ENCODE measurements at regions not wholly inside any gene's neighbourhood (a gene's known extent, or its start where the extent isn't known, plus 50 kb on each side); places are given as distances from the start of the nearest gene placed in this dataset.

DNA sequence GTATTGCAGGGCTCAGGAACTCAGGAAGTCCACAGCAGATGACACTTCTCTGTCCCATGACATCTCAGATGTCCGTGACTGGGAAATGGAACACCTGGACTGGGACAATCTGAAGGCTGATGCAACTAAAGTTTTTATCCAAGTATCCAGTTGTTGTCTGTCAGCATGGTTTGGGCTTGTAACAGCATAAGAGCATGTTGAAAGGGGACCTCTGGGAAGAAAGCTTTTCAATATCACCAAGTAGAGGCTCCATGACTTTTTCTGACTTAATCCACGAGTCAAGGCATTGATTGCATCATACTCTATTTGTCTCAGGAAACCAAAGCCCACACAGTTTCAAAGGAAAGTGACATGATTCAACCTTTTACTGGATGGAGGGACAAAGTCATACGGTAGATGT, 807.7 kb downstream of the MTRR start:
- Mint-ChIP-seq H3K9me3 (peaks cover 7% of the 10 kb centered on the region), H3K36me3 (no peaks in the 10 kb centered on the region), H3K4me3 (no peak overlapping the region), H3K4me1 (no peaks in the 10 kb centered on the region), H3K27me3 (ENCODE audit: low read depth) (no peaks in the 10 kb centered on the region), H3K27ac (no peak overlapping the region)
- no peak for TF ChIP-seq CTCF (IDR thresholded peaks at IDR 0.05; ENCODE audit: unreplicated experiment)
- no peak for DNase-seq (ENCODE audit: low spot score in 2 of 2, unreplicated experiment in 2 of 2)

GRCh38 chr5:8682381-8682780, 813.4 kb downstream of the MTRR start:
- Mint-ChIP-seq H3K4me3 (no peak overlapping the region), H3K36me3 (no peaks in the 10 kb centered on the region), H3K9me3 (peaks cover 7% of the 10 kb centered on the region), H3K4me1 (no peaks in the 10 kb centered on the region), H3K27ac (no peak overlapping the region), H3K27me3 (ENCODE audit: low read depth) (no peaks in the 10 kb centered on the region)
- TF ChIP-seq CTCF (IDR thresholded peaks at IDR 0.05; ENCODE audit: unreplicated experiment) = no peak
- DNase-seq (ENCODE audit: low spot score in 2 of 2, unreplicated experiment in 2 of 2) = no peak

GRCh38 chr5:8683496-8683895, 814.5 kb downstream of the MTRR start:
- Mint-ChIP-seq H3K9me3 (peaks cover 2% of the 10 kb centered on the region), H3K4me1 (no peaks in the 10 kb centered on the region), H3K27ac (no peak overlapping the region), H3K4me3 (no peak overlapping the region), H3K36me3 (no peaks in the 10 kb centered on the region), H3K27me3 (ENCODE audit: low read depth) (no peaks in the 10 kb centered on the region)
- TF ChIP-seq CTCF (IDR thresholded peaks at IDR 0.05; ENCODE audit: unreplicated experiment) = no peak
- DNase-seq (ENCODE audit: low spot score in 2 of 2, unreplicated experiment in 2 of 2) = no peak

DNA sequence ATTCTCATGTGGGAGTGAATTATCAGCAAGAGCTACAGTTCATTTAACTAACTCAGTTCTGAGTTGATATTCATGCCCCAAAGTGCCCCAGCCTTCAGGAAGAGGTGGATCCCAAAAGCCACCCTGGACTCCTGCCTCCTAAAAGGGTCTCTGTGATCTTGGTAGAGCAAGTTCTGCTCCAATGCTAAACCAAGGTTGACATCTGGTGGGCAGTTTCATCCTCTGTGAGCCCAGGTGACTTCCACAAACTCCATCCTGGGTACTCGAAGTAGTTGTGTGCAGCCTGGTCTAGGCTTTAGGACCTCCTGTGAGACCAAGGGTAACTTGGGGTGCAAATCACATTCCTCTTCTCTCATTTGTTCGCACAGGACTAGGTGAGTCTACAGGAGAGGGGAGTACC, 816.8 kb downstream of the MTRR start:
- Mint-ChIP-seq H3K27me3 (ENCODE audit: low read depth) (no peaks in the 10 kb centered on the region), H3K9me3 (no peaks in the 10 kb centered on the region), H3K27ac (no peak overlapping the region), H3K36me3 (no peaks in the 10 kb centered on the region), H3K4me3 (no peak overlapping the region), H3K4me1 (no peaks in the 10 kb centered on the region)
- TF ChIP-seq CTCF (IDR thresholded peaks at IDR 0.05; ENCODE audit: unreplicated experiment) = no peak
- DNase-seq (ENCODE audit: low spot score in 2 of 2, unreplicated experiment in 2 of 2) = no peak

GRCh38 chr5:8686707-8687106, 817.8 kb downstream of the MTRR start:
- H3K27me3 Mint-ChIP-seq (ENCODE audit: low read depth) = no peaks in the 10 kb centered on the region

More at GRCh38 chr5:8686707-8687106, 817.8 kb downstream of the MTRR start:
- no peak for DNase-seq (ENCODE audit: low spot score in 2 of 2, unreplicated experiment in 2 of 2)
- TF ChIP-seq CTCF (IDR thresholded peaks at IDR 0.05; ENCODE audit: unreplicated experiment) = no peak
- Mint-ChIP-seq H3K9me3 (no peaks in the 10 kb centered on the region), H3K27ac (no peak overlapping the region), H3K36me3 (no peaks in the 10 kb centered on the region), H3K4me3 (no peak overlapping the region), H3K4me1 (no peaks in the 10 kb centered on the region)
